22Rv1 (cell line): ENCODE measurements at regions not wholly inside any gene's neighbourhood (a gene's known extent, or its start where the extent isn't known, plus 50 kb on each side); places are given as distances from the start of the nearest gene placed in this dataset.

ENCODE experiments used
- H3K27ac ChIP-seq: fragments of 450-650 bp; 2 replicates; pipeline ENCODE4 v1.5.1; 2017
- CTCF ChIP-seq: fragments of 450-650 bp; IDR thresholded peaks from 2 replicates; pipeline ENCODE4 v1.5.1; 2017; ENCODE audit warnings: mild to moderate bottlenecking
- ZFX ChIP-seq: fragments of 450-650 bp; IDR thresholded peaks from 2 replicates; pipeline ENCODE4 v1.6.1; 2017; ENCODE audit warnings: antibody characterized with exemption, borderline replicate concordance

GRCh38 chr2:187708272-187708671 lies 154.0 kb upstream of the TFPI start:
- TF ChIP-seq ZFX (no peak), CTCF (no peak)
- H3K27ac ChIP-seq = no peak overlapping the region

- no peak for TF ChIP-seq ZFX
- TF ChIP-seq CTCF = no peak
- H3K27ac ChIP-seq = no peak overlapping the region
Observed at GRCh38 chr2:187709065-187709464, 154.8 kb upstream of the TFPI start.

- TF ChIP-seq ZFX (no peak), CTCF (no peak)
- H3K27ac ChIP-seq = no peak overlapping the region
Observed at GRCh38 chr2:187710791-187711521, 156.7 kb upstream of the TFPI start.

GRCh38 chr2:187715590-187715989 lies 161.4 kb upstream of the TFPI start:
- no peak overlapping the region for H3K27ac ChIP-seq
- no peak for TF ChIP-seq ZFX
- no peak for TF ChIP-seq CTCF

- TF ChIP-seq ZFX = no peak
- TF ChIP-seq CTCF = no peak
- H3K27ac ChIP-seq = no peak overlapping the region
Observed at GRCh38 chr2:187716301-187716700, 162.1 kb upstream of the TFPI start.

GRCh38 chr2:187718092-187718491 lies 163.9 kb upstream of the TFPI start:
- TF ChIP-seq ZFX (no peak), CTCF (no peak)

GRCh38 chr2:187719510-187719909 lies 165.3 kb upstream of the TFPI start:
- TF ChIP-seq CTCF (no peak), ZFX (no peak)
- H3K27ac ChIP-seq = no peak overlapping the region

More at GRCh38 chr2:187718092-187718491, 163.9 kb upstream of the TFPI start:
- H3K27ac ChIP-seq = no peak overlapping the region
